SU-DHL-6 (cell line): ENCODE measurements at regions not wholly inside any gene's neighbourhood (a gene's known extent, or its start where the extent isn't known, plus 50 kb on each side); places are given as distances from the start of the nearest gene placed in this dataset.

ENCODE experiments used
- CTCF ChIP-seq: fragments of 200-600 bp; sonication (generic); IDR thresholded peaks from one replicate; pipeline ENCODE4 v1.5.1; 2017; ENCODE audit warnings: antibody characterized with exemption, mild to moderate bottlenecking, low read length, moderate library complexity; ENCODE audit not compliant: insufficient read depth, poor library complexity, severe bottlenecking
- EZH2phosphoT487 ChIP-seq: fragments of 200-600 bp; sonication (generic), shearing (Covaris generic); conservative IDR thresholded peaks from 2 replicates; pipeline ENCODE4 v1.6.1; 2018; ENCODE audit warnings: mild to moderate bottlenecking, antibody characterized with exemption, low read length, moderate library complexity, mixed read lengths

GRCh38 chr3:165403666-165404065, 207.5 kb upstream of the SLITRK3 start:
- TF ChIP-seq CTCF, result no peak
- no peak for TF ChIP-seq EZH2phosphoT487
